ENCODE measurements at regions not wholly inside any gene's neighbourhood (a gene's known extent, or its start where the extent isn't known, plus 50 kb on each side); places are given as distances from the start of the nearest gene placed in this dataset.

DNA sequence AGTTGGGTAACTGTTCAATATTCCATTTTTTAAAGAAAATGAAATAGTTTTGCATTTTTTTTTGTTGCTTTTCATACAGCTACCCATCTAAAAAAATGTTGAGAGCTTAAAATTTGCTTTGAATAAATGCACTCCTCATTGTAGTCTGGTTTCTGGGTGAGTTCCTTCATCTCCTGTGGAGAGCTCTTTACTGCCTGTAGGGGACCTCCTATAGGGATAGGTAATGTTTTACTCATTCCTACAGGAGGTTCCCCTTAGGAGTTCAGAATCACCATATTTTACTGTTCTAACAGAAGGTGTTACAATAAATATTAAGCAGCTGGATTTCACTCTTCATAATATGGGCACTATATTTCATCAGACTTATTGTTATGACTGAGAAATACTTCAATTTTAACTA is 947.3 kb upstream of the CRIM1 start:
- Mint-ChIP-seq H3K4me3 (ENCODE audit: low read depth, unreplicated experiment) (no peak overlapping the region), H3K27me3 (ENCODE audit: unreplicated experiment) (no peaks in the 10 kb centered on the region)

DNA sequence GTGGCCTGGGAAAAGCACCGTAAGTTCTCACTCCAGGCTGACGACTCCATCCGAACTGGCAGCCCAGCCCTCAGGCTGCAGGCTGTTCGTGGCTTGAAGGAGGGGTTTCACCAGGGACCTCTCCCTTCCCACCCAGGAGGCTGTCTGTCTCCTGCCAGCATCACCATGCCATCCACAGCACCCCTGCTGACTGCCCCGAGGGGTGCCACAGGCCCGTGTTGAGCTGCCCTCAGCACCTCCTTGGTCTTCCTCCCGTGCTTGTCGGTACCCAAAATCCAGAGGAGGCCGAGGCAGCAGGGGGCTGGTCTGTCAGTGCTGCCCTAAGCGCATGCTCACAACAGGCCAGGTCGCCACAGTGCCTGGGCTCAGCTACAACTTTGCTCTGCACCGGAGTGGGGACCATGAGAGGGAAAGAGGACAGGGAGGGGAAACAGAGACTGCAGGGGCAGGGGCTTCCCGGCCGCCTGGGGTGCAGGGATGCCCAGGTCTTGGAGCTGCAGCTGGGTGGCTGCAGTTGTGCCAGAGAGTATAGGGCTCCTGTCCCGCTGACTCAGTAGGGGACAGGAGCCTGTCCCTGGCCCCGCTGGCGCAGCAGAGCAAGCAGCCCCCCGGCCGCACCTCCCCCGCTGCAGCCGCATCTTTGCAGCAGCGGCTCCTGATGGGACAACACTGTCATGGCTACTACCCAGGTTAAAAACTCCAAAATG is 963.7 kb upstream of the CRIM1 start:
- Mint-ChIP-seq H3K27me3 (ENCODE audit: unreplicated experiment) (no peaks in the 10 kb centered on the region), H3K36me3 (ENCODE audit: insufficient read depth, unreplicated experiment) (no peaks in the 10 kb centered on the region), H3K4me1 (ENCODE audit: low read depth, unreplicated experiment) (no peaks in the 10 kb centered on the region), H3K27ac (ENCODE audit: unreplicated experiment) (no peak overlapping the region), H3K4me3 (ENCODE audit: low read depth, unreplicated experiment) (no peak overlapping the region), H3K9me3 (ENCODE audit: low read depth, unreplicated experiment) (peaks cover 4% of the 10 kb centered on the region)
- no TSS peak for BruUV-seq (replicated peaks)
- CTCF ChIA-PET, result no interaction called here
- DNase-seq, result no peak
- TF ChIP-seq, protein P1, sequence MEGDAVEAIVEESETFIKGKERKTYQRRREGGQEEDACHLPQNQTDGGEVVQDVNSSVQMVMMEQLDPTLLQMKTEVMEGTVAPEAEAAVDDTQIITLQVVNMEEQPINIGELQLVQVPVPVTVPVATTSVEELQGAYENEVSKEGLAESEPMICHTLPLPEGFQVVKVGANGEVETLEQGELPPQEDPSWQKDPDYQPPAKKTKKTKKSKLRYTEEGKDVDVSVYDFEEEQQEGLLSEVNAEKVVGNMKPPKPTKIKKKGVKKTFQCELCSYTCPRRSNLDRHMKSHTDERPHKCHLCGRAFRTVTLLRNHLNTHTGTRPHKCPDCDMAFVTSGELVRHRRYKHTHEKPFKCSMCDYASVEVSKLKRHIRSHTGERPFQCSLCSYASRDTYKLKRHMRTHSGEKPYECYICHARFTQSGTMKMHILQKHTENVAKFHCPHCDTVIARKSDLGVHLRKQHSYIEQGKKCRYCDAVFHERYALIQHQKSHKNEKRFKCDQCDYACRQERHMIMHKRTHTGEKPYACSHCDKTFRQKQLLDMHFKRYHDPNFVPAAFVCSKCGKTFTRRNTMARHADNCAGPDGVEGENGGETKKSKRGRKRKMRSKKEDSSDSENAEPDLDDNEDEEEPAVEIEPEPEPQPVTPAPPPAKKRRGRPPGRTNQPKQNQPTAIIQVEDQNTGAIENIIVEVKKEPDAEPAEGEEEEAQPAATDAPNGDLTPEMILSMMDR (IDR thresholded peaks at IDR 0.05; ENCODE audit: unreplicated experiment), result no peak
- intact Hi-C loops (cut with micrococcal nuclease; ENCODE audit: unreplicated experiment), result no loop called here

More for the DNA sequence above, 947.3 kb upstream of the CRIM1 start:
- H3K9me3 Mint-ChIP-seq (ENCODE audit: low read depth, unreplicated experiment), result peaks cover 5% of the 10 kb centered on the region
- CTCF ChIA-PET, result interaction anchor here (0.7 kb wide), 1 partner anchor 1734 kb away, joined by 4 read pairs; no protein-coding TSS in a partner anchor
- H3K36me3 Mint-ChIP-seq (ENCODE audit: insufficient read depth, unreplicated experiment), result no peaks in the 10 kb centered on the region
- H3K27ac Mint-ChIP-seq (ENCODE audit: unreplicated experiment), result no peak overlapping the region
- no peak for DNase-seq
- BruUV-seq (replicated peaks), result no TSS peak
- intact Hi-C loops (cut with micrococcal nuclease; ENCODE audit: unreplicated experiment), result no loop called here
- no peaks in the 10 kb centered on the region for H3K4me1 Mint-ChIP-seq (ENCODE audit: low read depth, unreplicated experiment)
- TF ChIP-seq, protein P1 (IDR thresholded peaks at IDR 0.05; ENCODE audit: unreplicated experiment), result no peak

DNA sequence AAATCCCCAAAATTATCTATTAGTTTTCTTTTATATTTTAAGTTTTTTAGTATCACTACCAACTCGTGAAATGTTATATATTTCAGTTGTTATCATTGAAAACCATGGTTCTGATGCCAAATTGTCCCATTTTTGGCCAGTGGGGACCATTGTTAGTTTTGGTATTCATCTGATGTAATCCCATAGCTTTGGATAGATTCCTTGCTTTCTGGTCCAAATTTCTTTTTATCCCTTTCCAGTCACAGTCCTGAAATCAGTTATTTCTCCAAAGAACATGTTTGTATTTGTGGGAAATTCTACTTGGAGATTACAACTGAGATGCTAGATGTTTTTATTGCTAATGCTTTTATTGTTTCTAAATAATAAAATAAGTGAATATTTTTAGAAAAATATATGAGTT is 976.8 kb upstream of the CRIM1 start:
- no peak overlapping the region for H3K27ac Mint-ChIP-seq (ENCODE audit: unreplicated experiment)
- TF ChIP-seq, protein P1 (IDR thresholded peaks at IDR 0.05; ENCODE audit: unreplicated experiment), result no peak
- no peak for DNase-seq
- H3K9me3 Mint-ChIP-seq (ENCODE audit: low read depth, unreplicated experiment), result peaks cover under 1% of the 10 kb centered on the region
- intact Hi-C loops (cut with micrococcal nuclease; ENCODE audit: unreplicated experiment), result no loop called here
- no peaks in the 10 kb centered on the region for H3K27me3 Mint-ChIP-seq (ENCODE audit: unreplicated experiment)
- no peaks in the 10 kb centered on the region for H3K36me3 Mint-ChIP-seq (ENCODE audit: insufficient read depth, unreplicated experiment)
- no peaks in the 10 kb centered on the region for H3K4me1 Mint-ChIP-seq (ENCODE audit: low read depth, unreplicated experiment)
- BruUV-seq (replicated peaks), result no TSS peak
- CTCF ChIA-PET, result no interaction called here
- no peak overlapping the region for H3K4me3 Mint-ChIP-seq (ENCODE audit: low read depth, unreplicated experiment)

DNA sequence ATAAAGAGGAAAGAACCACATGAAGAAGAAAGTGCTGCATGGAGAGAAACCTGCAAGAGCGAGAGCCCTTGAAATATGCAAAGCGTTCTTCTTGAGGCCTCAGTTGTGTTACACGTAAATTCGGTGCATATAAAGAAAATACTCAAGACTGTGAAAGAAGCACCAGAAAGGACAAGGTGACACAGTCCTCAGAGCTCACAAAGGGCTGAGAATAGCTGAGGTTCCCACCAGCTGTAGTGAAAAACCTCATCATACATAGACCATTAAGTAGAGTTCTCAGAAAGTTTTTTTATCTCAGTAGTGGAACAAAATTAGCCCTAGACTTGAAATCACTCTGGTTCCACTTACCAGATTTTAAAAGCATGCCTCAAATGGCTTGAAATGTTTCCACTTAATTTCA is 980.7 kb upstream of the CRIM1 start:
- no peak overlapping the region for H3K27ac Mint-ChIP-seq (ENCODE audit: unreplicated experiment)
- H3K4me3 Mint-ChIP-seq (ENCODE audit: low read depth, unreplicated experiment), result no peak overlapping the region
- peaks cover 6% of the 10 kb centered on the region for H3K9me3 Mint-ChIP-seq (ENCODE audit: low read depth, unreplicated experiment)
- no TSS peak for BruUV-seq (replicated peaks)
- no peaks in the 10 kb centered on the region for H3K27me3 Mint-ChIP-seq (ENCODE audit: unreplicated experiment)
- intact Hi-C loops (cut with micrococcal nuclease; ENCODE audit: unreplicated experiment), result no loop called here
- DNase-seq, result no peak
- no peaks in the 10 kb centered on the region for H3K4me1 Mint-ChIP-seq (ENCODE audit: low read depth, unreplicated experiment)
- CTCF ChIA-PET, result no interaction called here
- TF ChIP-seq, protein P1 (IDR thresholded peaks at IDR 0.05; ENCODE audit: unreplicated experiment), result no peak
- H3K36me3 Mint-ChIP-seq (ENCODE audit: insufficient read depth, unreplicated experiment), result no peaks in the 10 kb centered on the region
